ENCODE measurements at regions not wholly inside any gene's neighbourhood (a gene's known extent, or its start where the extent isn't known, plus 50 kb on each side); places are given as distances from the start of the nearest gene placed in this dataset.

DNA sequence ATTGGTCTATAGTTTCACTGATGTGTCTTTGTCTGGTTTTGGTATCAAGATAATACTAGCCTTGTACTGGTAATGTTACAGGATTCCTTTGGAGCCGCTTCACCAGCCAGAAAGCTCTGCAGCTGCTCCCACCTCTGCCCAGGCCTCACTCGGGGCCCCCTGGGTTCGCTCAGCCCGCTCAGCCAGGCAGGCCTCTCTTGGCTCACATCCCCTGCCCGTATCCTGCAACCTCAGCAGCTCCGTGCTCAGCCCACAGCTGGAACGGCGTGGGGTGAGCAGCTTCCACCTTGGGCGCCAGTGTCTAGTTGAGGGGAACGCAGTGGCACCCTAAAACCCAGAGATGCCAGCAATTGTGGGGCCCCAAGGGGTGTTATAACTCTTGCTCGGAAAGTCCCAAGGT lies 429.7 kb upstream of the ROBO2 start:
- H3K4me1 ChIP-seq (ENCODE audit: insufficient read depth, low read length, poor library complexity, severe bottlenecking): no peaks in the 10 kb centered on the region
- no peaks in the 10 kb centered on the region for H3K9me2 ChIP-seq (ENCODE audit: insufficient read depth, low read length)
- no peak overlapping the region for H2AFZ ChIP-seq (ENCODE audit: low read length)
- H3K4me3 ChIP-seq (ENCODE audit: low read depth, low read length, poor library complexity, severe bottlenecking): no peak overlapping the region
- H3K4me2 ChIP-seq (ENCODE audit: low read length): no peak overlapping the region
- H4K20me1 ChIP-seq (ENCODE audit: insufficient read depth, low read length): no peaks in the 10 kb centered on the region
- no peak for TF ChIP-seq EZH2phosphoT487 (IDR thresholded peaks at IDR 0.05; ENCODE audit: borderline replicate concordance, low read depth, low read length)
- no peak for TF ChIP-seq CTCF (conservative IDR thresholded peaks at IDR 0.05; ENCODE audit: low read length)
- intact Hi-C loops (cut with micrococcal nuclease; ENCODE audit: unreplicated experiment): no loop called here
- no peaks in the 10 kb centered on the region for H3K79me2 ChIP-seq (ENCODE audit: insufficient read depth, low read depth, low read length)
- H3K27ac ChIP-seq (ENCODE audit: low read depth, low read length, poor library complexity, severe bottlenecking): no peak overlapping the region
- CTCF ChIA-PET (ENCODE audit: unreplicated experiment): no interaction called here
- H3K36me3 ChIP-seq (ENCODE audit: insufficient read depth, low read length): no peaks in the 10 kb centered on the region
- H3K9me3 ChIP-seq (ENCODE audit: low read length): no peaks in the 10 kb centered on the region
- POLR2A ChIA-PET: no interaction called here
- DNase-seq (ENCODE audit: low spot score): no peak
- BruUV-seq (replicated peaks): no TSS peak

DNA sequence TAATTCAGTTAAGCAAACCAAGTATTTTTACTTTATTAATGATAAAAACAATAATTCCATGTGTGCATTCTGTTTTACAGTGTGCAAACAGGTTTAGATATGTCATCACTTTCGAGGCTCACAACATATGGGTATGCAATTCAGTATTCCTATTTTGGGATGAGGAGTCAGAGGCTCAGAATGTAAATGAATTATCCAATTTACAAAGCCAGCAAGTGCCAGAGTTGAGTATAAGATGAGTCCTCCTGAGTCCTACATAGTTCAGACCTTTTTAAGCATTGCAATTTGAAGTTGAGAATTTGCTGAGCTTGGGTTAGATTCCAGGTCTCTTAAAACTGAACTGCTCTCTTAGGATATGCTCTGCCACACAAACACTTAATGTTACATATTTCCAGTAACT lies 424.2 kb upstream of the ROBO2 start:
- POLR2A ChIA-PET: interaction anchor here (0.5 to 1.0 kb wide), 2 partner anchors 25 to 150 kb away, joined by 3 read pairs; no protein-coding TSS in a partner anchor
- DNase-seq (ENCODE audit: low spot score): no peak
- Histone ChIP-seq H3K9me3 (ENCODE audit: low read length) (no peaks in the 10 kb centered on the region), H3K4me2 (ENCODE audit: low read length) (no peak overlapping the region), H3K4me1 (ENCODE audit: insufficient read depth, low read length, poor library complexity, severe bottlenecking) (no peaks in the 10 kb centered on the region), H4K20me1 (ENCODE audit: insufficient read depth, low read length) (no peaks in the 10 kb centered on the region), H3K9me2 (ENCODE audit: insufficient read depth, low read length) (no peaks in the 10 kb centered on the region), H3K27ac (ENCODE audit: low read depth, low read length, poor library complexity, severe bottlenecking) (no peak overlapping the region), H3K4me3 (ENCODE audit: low read depth, low read length, poor library complexity, severe bottlenecking) (no peak overlapping the region), H3K36me3 (ENCODE audit: insufficient read depth, low read length) (no peaks in the 10 kb centered on the region), H3K79me2 (ENCODE audit: insufficient read depth, low read depth, low read length) (no peaks in the 10 kb centered on the region), H2AFZ (ENCODE audit: low read length) (no peak overlapping the region)
- CTCF ChIA-PET (ENCODE audit: unreplicated experiment): no interaction called here
- intact Hi-C loops (cut with micrococcal nuclease; ENCODE audit: unreplicated experiment): no loop called here
- BruUV-seq (replicated peaks): no TSS peak
- no peak for TF ChIP-seq CTCF (conservative IDR thresholded peaks at IDR 0.05; ENCODE audit: low read length)
- no peak for TF ChIP-seq EZH2phosphoT487 (IDR thresholded peaks at IDR 0.05; ENCODE audit: borderline replicate concordance, low read depth, low read length)

GRCh38 chr3:76624164-76624563 lies 415.7 kb upstream of the ROBO2 start:
- intact Hi-C loops (cut with micrococcal nuclease; ENCODE audit: unreplicated experiment): no loop called here
- Histone ChIP-seq H3K79me2 (ENCODE audit: insufficient read depth, low read depth, low read length) (no peaks in the 10 kb centered on the region), H2AFZ (ENCODE audit: low read length) (no peak overlapping the region), H4K20me1 (ENCODE audit: insufficient read depth, low read length) (no peaks in the 10 kb centered on the region), H3K27ac (ENCODE audit: low read depth, low read length, poor library complexity, severe bottlenecking) (no peak overlapping the region), H3K36me3 (ENCODE audit: insufficient read depth, low read length) (no peaks in the 10 kb centered on the region), H3K4me1 (ENCODE audit: insufficient read depth, low read length, poor library complexity, severe bottlenecking) (no peaks in the 10 kb centered on the region), H3K4me2 (ENCODE audit: low read length) (no peak overlapping the region), H3K9me2 (ENCODE audit: insufficient read depth, low read length) (no peaks in the 10 kb centered on the region), H3K4me3 (ENCODE audit: low read depth, low read length, poor library complexity, severe bottlenecking) (no peak overlapping the region), H3K9me3 (ENCODE audit: low read length) (no peaks in the 10 kb centered on the region)
- ChIA-PET POLR2A (no interaction called here), CTCF (ENCODE audit: unreplicated experiment) (no interaction called here)
- BruUV-seq (replicated peaks): no TSS peak
- DNase-seq (ENCODE audit: low spot score): no peak
- TF ChIP-seq EZH2phosphoT487 (IDR thresholded peaks at IDR 0.05; ENCODE audit: borderline replicate concordance, low read depth, low read length) (no peak), CTCF (conservative IDR thresholded peaks at IDR 0.05; ENCODE audit: low read length) (no peak)
